Bronchial epithelial cell (primary cell): ENCODE measurements at regions not wholly inside any gene's neighbourhood (a gene's known extent, or its start where the extent isn't known, plus 50 kb on each side); places are given as distances from the start of the nearest gene placed in this dataset.

Source experiments
- DNase-seq: peaks from one replicate; pipeline ENCODE4 v3.0.0-alpha.2; 2010; ENCODE audit warnings: low read depth
- FAIRE-seq: peaks from 2 replicates; lab custom pipeline; 2011; peaks lifted over from hg19 to GRCh38; lab: Jason Lieb, UNC
- H3K27me3 ChIP-seq: 2 replicates; pipeline ENCODE4 v1.5.1; 2011; ENCODE audit warnings: low read length; ENCODE audit not compliant: control insufficient read depth, insufficient read depth
- H3K36me3 ChIP-seq: 2 replicates; pipeline ENCODE4 v1.5.1; 2011; ENCODE audit warnings: low read length; ENCODE audit not compliant: control insufficient read depth, insufficient read depth
- H3K4me3 ChIP-seq: 2 replicates; pipeline ENCODE4 v1.5.1; 2011; ENCODE audit warnings: mild to moderate bottlenecking, low read depth, low read length, control low read depth
- CTCF ChIP-seq: IDR thresholded peaks from 2 replicates; pipeline ENCODE4 v1.5.1; 2011; ENCODE audit warnings: mild to moderate bottlenecking, moderate library complexity, low read length, control low read depth, inconsistent platforms; ENCODE audit not compliant: insufficient read depth, severe bottlenecking

- no peak for TF ChIP-seq CTCF
- no peak for FAIRE-seq
- no peak for DNase-seq
- Histone ChIP-seq H3K36me3 (no peaks in the 10 kb centered on the region), H3K4me3 (no peak overlapping the region), H3K27me3 (peaks cover under 1% of the 10 kb centered on the region)
These were observed 120.0 kb upstream of the C11orf58 start for GRCh38 chr11:16618431-16618830.

DNA sequence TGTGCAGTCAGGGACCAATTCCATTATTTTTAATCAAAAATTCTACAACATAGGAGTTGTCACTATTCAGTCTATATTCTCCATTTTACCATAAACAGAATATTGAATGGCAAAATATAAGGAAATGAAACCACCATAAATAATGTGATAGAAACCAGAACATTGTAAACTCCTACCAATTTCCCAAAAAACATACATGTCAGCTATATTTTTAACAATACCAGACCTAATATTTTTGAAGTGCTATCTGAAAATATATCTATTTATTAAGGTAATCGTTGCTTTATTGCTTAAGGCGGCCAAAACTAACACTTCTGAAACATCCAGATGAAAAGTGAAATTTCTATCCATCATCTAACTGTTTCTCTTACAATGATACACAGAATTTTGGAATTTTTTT, 123.0 kb upstream of the C11orf58 start:
- H3K27me3 ChIP-seq, result peaks cover 7% of the 10 kb centered on the region
- no peak overlapping the region for H3K4me3 ChIP-seq
- H3K36me3 ChIP-seq, result no peaks in the 10 kb centered on the region
- no peak for DNase-seq
- TF ChIP-seq CTCF, result no peak
- no peak for FAIRE-seq

DNA sequence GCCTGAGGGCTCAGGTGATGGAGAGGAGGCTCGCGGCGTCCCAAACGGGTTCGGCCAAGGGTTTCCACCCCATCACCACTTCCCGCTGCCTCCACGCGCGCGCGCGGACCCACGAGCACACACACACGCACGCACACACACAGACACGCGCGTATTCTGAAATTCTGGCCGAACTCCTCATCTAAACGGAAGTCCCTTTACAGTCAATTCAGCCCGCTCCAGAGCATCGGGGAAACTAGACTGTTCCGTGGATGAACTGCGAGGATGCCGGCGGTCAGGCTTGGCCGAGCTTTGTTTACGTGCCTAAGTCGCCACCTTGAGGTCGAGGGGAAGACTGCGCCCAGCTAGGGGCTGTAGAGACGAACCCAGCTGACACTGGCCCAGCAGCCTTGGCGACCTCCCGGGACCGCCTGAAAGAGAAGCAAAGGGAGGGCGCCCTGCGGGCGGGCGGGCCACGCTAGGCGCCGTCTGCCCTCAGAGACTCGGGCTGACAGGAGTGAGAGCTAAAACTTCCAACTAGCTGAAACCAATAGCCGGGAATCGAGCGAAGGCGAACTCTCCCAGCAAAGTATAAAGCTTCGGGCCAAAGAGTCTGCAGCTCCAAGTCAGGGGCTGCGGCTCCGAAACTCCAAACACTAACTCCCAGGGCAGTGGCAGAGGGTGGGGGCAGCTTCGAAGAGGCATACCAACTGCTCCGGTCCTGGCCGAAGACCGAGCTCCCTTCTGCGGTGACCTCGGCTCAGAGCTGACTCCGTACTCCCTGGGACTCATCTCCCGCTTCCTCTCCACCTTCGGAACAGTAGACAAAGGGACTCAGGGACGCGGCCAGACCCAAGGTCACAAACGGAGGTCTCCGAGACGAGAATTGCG, 124.7 kb upstream of the C11orf58 start:
- Histone ChIP-seq H3K27me3 (peaks cover 7% of the 10 kb centered on the region), H3K36me3 (no peaks in the 10 kb centered on the region), H3K4me3 (peak overlapping the region; percentile 33)
- DNase-seq (peak; percentile 61), FAIRE-seq (no peak)
- TF ChIP-seq CTCF, result peak; percentile 93

DNA sequence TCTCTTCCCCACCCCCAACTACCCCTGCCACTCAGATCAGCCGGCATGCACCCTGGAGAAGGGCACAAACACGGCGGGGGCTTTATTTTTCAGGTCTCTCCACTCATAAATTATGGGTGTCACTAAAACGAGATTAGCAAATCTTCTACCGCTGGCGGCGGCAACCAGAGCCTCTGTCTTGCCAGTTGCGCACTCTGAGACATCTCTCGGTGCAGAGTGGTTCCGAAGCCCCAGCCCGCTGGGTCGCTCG, 125.3 kb upstream of the C11orf58 start:
- FAIRE-seq (no peak), DNase-seq (no peak)
- TF ChIP-seq CTCF, result no peak
- Histone ChIP-seq H3K4me3 (peak overlapping the region; percentile 33), H3K36me3 (no peaks in the 10 kb centered on the region), H3K27me3 (peaks cover 7% of the 10 kb centered on the region)

DNA sequence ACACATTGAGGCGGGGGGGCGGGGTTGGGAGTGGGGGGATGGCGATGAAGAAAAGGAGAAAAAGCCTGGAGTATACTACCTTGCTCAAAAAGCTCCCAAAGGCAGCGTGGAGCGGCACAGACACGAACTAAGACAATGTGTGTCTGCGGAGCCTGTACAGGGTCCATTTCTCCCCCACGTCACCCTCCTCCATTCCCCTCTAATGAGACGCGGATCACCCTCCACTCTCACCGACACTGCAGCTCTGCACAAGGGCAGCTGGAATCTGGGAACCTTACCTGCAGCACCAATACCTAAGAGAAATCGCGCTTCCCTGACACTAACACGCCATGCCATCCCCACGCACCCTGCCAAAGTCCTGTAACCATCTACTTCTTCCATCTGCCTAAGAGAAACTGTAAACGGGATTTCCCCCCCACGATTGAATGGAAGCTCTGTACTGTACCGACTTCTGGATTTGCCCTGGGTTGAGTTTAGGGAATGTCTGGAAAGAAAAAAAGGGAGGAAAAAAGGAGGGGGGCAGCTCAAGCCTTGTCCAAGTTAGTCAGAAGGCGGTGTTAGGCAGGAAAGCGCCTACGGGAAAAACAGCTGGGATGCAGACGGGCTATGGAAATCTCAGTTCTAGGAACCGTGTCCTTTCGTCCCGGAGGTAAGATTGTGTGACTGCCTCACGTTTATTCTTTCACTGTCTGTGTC, 125.7 kb upstream of the C11orf58 start:
- Histone ChIP-seq H3K27me3 (peaks cover 7% of the 10 kb centered on the region), H3K36me3 (no peaks in the 10 kb centered on the region), H3K4me3 (no peak overlapping the region)
- no peak for TF ChIP-seq CTCF
- no peak for DNase-seq
- no peak for FAIRE-seq
